ENCODE measurements at regions not wholly inside any gene's neighbourhood (a gene's known extent, or its start where the extent isn't known, plus 50 kb on each side); places are given as distances from the start of the nearest gene placed in this dataset.

GRCh38 chr11:87484566-87484965 is 446.8 kb downstream of the TMEM135 start:
- TF ChIP-seq CTCF (IDR thresholded peaks at IDR 0.05 in 4 of 5, conservative IDR thresholded peaks at IDR 0.05 in 1 of 5) (no peak), POLR2A (IDR thresholded peaks at IDR 0.05) (no peak)
